ENCODE measurements at regions not wholly inside any gene's neighbourhood (a gene's known extent, or its start where the extent isn't known, plus 50 kb on each side); places are given as distances from the start of the nearest gene placed in this dataset.

DNA sequence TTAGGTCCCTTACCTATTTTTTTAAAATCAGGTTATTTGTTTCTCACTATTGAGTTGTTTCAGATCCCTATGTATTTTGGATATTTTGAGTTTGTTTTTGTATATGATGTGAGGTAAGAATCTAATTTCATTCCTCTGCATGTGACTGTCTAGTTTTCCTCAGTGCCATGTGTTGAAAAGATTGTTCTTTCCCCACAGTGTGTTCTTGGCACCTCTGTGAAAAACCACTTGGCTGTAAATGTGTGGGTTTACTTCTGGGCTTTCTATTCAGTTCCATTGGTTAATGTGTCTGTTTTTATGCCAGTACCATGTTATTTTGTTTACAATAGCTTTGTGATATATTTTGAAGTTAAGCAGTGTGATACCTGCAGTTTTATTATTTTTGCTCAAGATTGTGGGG is 1516.4 kb downstream of the AACS start:
- no peak overlapping the region for H3K27ac ChIP-seq
- TF ChIP-seq, protein P1, sequence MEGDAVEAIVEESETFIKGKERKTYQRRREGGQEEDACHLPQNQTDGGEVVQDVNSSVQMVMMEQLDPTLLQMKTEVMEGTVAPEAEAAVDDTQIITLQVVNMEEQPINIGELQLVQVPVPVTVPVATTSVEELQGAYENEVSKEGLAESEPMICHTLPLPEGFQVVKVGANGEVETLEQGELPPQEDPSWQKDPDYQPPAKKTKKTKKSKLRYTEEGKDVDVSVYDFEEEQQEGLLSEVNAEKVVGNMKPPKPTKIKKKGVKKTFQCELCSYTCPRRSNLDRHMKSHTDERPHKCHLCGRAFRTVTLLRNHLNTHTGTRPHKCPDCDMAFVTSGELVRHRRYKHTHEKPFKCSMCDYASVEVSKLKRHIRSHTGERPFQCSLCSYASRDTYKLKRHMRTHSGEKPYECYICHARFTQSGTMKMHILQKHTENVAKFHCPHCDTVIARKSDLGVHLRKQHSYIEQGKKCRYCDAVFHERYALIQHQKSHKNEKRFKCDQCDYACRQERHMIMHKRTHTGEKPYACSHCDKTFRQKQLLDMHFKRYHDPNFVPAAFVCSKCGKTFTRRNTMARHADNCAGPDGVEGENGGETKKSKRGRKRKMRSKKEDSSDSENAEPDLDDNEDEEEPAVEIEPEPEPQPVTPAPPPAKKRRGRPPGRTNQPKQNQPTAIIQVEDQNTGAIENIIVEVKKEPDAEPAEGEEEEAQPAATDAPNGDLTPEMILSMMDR (conservative IDR thresholded peaks at IDR 0.05), result no peak

DNA sequence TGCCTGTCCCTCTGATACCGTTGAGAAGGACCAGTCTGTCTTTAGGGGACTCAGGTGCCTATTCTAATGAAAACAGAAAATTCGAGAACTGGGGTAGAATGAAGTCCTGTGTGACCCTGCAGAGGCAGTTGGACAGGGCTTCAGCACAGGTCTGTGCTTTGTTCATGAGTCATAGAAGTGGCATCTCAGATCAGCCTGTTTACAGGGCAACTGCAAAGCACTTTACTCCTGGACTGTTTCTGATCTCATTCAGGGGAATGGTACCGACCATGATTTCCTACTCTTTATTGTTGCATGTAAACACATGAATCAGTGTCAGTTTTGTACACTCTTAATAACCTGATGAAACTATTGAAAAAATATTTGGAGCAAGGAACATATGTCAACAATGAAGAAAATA is 1517.0 kb downstream of the AACS start:
- H3K27ac ChIP-seq, result no peak overlapping the region
- TF ChIP-seq, protein P1 (conservative IDR thresholded peaks at IDR 0.05), result no peak

DNA sequence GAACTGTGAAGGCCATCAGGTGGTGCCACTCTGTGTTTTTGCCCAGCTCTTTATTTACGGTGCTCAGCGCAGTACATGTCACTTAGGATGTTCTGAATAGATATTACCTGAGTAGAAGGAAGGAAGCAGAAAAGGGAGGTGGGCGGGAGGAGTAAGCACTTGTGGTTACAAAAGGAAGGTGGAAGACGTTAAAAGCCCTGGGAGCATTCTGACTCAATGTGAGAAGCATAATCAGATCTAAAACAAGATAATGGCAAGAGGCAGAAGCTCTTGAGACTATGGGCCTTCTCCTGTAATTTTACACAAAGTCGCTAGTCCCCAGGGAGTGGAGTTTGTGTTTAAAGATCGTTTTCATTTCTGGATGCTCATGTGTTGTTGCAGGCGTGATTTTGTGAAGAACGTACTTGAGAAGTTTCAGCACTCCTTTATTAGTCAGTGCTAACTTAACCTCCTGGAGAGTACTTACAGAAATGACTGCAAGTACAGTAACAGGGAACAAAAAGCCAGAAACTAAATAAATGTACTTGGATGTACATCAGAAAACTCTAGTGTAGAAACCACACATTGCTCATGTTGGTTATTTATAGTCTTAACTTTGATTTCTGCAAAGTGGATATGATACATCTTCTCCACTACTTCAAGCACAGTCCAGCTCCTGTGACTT is 1523.5 kb downstream of the AACS start:
- TF ChIP-seq, protein P1 (conservative IDR thresholded peaks at IDR 0.05), result no peak
- H3K27ac ChIP-seq, result no peak overlapping the region

DNA sequence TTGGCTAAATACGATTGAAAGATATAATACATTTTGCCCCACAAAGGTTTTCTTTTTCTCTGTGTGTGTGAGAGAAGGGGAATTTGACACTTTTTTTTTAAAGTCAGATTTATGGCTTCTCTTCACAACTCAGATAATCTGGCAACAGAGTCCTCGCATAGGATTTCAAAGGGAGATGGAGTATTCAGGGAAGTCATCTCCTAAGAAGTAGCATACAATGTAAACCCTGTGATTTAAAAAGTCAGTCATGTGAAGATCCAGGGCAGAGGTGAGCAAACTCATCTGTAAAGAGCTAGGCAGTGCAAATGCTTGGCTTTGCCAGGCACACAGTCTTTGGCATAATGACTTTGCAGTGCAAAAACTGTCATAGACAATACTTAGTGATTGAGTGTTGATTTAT is 1526.3 kb downstream of the AACS start:
- TF ChIP-seq, protein P1 (conservative IDR thresholded peaks at IDR 0.05), result no peak

DNA sequence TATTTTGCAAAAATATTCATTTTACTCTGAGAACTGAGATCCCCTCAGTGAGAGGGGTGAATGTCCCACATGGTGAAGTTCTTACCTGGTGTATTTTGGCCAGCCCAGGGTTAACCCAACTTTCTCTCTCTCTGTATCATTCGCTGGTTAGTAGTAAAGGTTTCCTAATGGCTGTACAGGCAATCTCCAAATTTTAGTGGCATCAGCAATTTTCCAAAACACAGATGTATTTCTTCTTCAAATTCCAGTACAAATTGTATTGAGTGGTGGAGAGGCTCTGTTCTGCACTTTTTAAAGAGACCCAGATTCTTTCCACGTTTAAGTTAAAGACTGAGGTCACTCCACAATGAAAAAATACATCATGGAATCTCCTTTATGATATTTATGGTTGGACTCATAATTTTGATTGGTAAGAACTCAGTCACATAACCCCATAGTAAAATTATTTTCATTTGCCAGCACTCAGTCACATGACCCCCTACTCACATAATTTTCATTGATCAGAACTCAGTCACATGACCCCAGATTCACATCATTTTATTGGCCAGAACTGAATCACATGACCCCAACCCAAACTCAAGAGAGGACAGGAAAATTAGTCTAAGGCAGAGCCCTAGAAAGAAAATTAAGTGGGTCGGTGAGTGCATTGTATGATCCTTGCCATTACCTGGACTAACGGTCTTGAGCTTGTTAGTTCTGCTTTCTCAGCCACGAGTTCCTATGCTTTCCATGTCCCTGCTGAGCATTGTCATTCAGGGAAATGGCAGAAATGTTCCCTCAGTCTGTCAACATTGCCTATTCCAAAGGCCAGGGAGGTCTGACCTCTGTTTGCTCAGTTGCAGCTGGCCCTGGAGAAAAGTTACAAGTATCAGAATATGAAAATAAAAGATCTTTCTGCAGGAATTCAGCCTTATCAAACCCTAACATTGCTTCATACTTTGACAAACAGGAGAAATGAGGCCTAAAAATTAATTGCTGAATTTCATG is 1536.2 kb downstream of the AACS start:
- TF ChIP-seq, protein P1 (conservative IDR thresholded peaks at IDR 0.05), result no peak
- H3K27ac ChIP-seq, result no peak overlapping the region

More for the DNA sequence above, 1526.3 kb downstream of the AACS start:
- no peak overlapping the region for H3K27ac ChIP-seq

DNA sequence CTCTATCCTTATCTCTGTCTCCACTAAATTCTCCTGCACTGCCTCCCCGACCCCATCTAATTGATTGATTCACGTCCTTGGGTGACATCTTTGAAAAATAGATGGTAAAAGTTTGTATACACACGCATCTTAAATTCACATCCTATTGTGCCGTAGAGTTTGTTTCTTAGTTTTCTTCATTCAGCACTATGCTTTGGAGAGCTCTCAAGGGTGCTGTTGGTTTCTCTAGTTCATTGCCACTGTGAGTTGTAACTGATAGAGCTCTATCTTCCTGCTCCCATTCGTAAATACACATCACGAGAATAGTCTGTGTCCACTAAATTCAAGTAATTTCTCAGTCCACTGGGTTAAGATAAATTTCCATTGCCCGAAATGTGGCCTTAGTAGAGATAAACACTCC is 1537.4 kb downstream of the AACS start:
- TF ChIP-seq, protein P1 (conservative IDR thresholded peaks at IDR 0.05), result no peak
- no peak overlapping the region for H3K27ac ChIP-seq

DNA sequence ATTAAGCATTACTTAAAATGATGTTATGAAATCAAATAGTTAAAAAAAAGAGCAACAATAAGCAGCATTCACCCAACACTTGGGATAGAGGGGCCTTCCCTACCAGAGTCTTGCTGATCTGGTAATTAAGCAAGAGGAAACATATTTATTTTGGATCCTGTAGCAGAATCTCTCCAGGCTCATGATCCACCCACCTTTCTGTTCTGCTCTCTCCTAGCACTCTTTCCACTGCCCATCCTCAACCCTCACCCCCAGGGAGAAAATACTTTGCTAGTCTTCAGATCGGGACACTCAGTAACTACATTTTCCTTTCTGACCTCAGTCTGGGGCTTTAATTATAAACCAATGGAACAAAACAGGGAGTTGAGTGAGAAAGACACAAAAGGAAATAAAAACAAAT is 1541.9 kb downstream of the AACS start:
- TF ChIP-seq, protein P1 (conservative IDR thresholded peaks at IDR 0.05), result no peak
- no peak overlapping the region for H3K27ac ChIP-seq

All from VCaP (cell line).